Right cardiac atrium (tissue), 5 donors: ENCODE measurements at regions not wholly inside any gene's neighbourhood (a gene's known extent, or its start where the extent isn't known, plus 50 kb on each side); places are given as distances from the start of the nearest gene placed in this dataset.

Experiments
- ATAC-seq, 2 donors: fragments of 200-7000 bp; cut with Tn5 transposase; one replicate each; pipeline versions ENCODE4 v1.8.0 to v1.9.1; 2020; ENCODE audit warnings: moderate library complexity in 2 of 2, mild to moderate bottlenecking in 1 of 2
- DNase-seq, 3 donors: peaks; one replicate each; pipeline ENCODE4 v3.0.0-alpha.2; 2020
- H3K27ac ChIP-seq: one replicate; pipeline ENCODE4 v1.5.1; 2013; ENCODE audit warnings: mild to moderate bottlenecking, low read length, control low read depth, moderate library complexity
- H3K27me3 ChIP-seq: one replicate; pipeline ENCODE4 v1.6.1; 2013; ENCODE audit not compliant: control insufficient read depth, insufficient read depth
- H3K4me1 ChIP-seq: one replicate; pipeline ENCODE4 v1.6.1; 2013; ENCODE audit warnings: low read length; ENCODE audit not compliant: control insufficient read depth, insufficient read depth
- H3K4me3 ChIP-seq: one replicate; pipeline ENCODE4 v1.5.1; 2013; ENCODE audit warnings: low read length, control low read depth
- H3K9me3 ChIP-seq: one replicate; pipeline ENCODE4 v1.6.1; 2013; ENCODE audit warnings: low read length; ENCODE audit not compliant: control insufficient read depth
- WGBS: extraction: QIAGEN DNeasy Blood & Tissue Kit; methylation state at CpG from one replicate; pipeline ENCODE4 v1.1.7; 2013; 5-methylcytosine and 5-hydroxymethylcytosine counted together
- intact Hi-C, 4 donors: fragments of 100-400 bp; cut with DNase I; formaldehyde crosslinking; loops; one replicate each; pipeline versions ENCODE4 v1.11.0 to v1.14.0; 2022 to 2023
- donor health status: healthy with polysubstance abuse.
- donor health status: DM: no; HTN: yes; CAD: no.
- donor health status: DM: no; HTN: no; CAD: no.
- donor health status: DM: no; HTN: yes; CAD: no; lungs with severe emphysema.
- donor health status: DM: yes; HTN: yes; CAD: no.

DNA sequence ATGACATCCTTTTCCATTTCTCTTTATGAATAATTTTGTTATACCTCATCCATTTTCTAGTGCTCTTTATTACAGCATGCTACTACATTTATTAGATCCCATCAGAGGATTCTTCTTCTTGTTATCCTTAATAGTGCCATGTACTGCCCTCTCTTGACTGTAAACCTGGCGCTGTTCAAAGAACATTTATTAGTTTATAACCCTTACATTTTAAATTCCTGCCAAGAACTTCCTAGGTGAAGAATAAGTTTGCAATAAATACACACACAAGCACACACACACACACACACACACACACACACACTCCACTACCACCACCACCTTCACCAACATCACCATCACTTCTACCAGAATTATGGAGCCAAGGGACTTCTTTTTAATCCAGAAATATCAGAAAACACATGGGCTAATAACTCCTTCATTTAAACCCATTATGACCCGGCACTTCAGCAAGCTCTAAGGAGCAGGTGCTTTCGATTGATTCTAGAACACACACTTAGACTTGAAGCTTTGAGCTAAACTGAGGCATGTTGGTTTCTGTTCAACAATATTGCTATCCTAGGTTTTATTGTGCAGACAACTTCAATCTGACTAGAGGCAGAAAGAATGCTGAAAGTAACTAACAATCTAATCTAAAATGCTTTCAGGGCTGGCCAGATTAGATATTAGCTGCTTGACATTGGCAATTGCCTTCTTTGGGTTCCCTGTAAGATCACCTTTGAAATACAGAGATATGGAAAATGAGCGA lies 556.8 kb downstream of the LMO4 start:
- DNase-seq: no peak
- ATAC-seq: no peak
- 90% methylated on average over 4 of the region's 4 CpGs for WGBS
- no peaks in the 10 kb centered on the region for H3K9me3 ChIP-seq
- H3K27ac ChIP-seq: no peak overlapping the region
- H3K4me3 ChIP-seq: no peak overlapping the region
- intact Hi-C loops: no loop called here
- H3K27me3 ChIP-seq: no peaks in the 10 kb centered on the region
- no peaks in the 10 kb centered on the region for H3K4me1 ChIP-seq

DNA sequence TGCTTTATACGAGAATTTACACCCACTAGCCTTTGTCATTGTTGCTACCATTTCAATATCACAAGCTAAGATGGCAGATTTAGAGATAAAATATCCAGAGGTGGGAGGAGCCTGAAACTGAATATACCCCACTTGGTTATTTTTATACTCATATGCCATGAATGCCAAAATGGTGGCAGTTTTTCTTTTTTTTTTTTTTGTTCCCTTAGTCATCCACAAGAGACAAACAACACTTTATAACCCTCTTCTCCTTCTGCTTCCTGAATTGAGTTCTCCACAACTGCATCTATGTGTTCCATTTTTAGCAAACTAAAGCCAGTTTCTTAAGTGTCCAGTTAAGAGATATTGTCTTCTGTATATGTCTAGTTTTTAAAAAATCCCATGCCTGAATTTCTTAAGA lies 558.4 kb downstream of the LMO4 start:
- no peak overlapping the region for H3K4me3 ChIP-seq
- no peaks in the 10 kb centered on the region for H3K27me3 ChIP-seq
- DNase-seq (no peak), ATAC-seq (no peak)
- WGBS: 74% methylated on average over 1 of the region's 1 CpG
- H3K27ac ChIP-seq: no peak overlapping the region
- intact Hi-C loops: no loop called here
- no peaks in the 10 kb centered on the region for H3K9me3 ChIP-seq
- no peaks in the 10 kb centered on the region for H3K4me1 ChIP-seq

DNA sequence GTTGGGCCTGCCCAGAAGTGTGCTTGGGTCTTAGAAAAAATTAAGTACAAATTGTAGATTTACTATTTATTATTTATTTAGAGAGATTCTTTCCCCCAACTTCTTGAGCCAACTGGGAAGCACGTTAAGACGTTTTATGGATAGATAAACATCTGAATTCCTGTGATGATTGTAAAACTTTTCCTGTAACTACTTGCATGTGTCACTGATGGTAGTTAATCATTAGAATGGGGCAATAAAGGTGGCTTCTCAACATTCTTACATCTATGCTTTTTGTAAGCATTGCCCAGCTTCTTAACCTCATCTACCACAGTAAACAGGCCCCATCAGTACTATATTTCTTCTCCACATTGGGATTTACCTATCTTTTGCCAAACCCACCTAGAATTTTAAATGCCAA lies 559.8 kb downstream of the LMO4 start:
- DNase-seq (no peak), ATAC-seq (no peak)
- Histone ChIP-seq H3K4me3 (no peak overlapping the region), H3K27me3 (no peaks in the 10 kb centered on the region), H3K4me1 (no peaks in the 10 kb centered on the region), H3K27ac (no peak overlapping the region), H3K9me3 (no peaks in the 10 kb centered on the region)
- 71% methylated on average over 2 of the region's 2 CpGs for WGBS
- intact Hi-C loops: no loop called here

DNA sequence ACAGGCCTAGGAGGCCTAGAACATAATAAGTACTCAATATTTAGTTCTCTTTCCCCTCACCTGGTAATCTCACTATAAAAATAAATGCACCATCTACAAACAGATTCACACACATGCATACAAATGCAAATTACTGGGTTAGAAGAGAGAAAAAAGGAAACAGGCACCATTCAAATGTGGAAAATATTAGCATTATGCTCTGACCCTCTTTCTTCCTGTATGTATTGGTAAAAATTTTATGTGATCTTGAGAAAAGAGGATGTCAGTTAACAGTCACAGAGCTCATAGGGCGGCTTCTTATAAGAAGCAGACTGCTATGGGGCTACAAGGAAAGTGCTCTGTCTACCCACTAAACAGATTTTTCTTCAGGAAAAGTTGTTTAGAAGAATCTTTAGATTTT lies 565.4 kb downstream of the LMO4 start:
- no peak overlapping the region for H3K27ac ChIP-seq
- H3K4me1 ChIP-seq: no peaks in the 10 kb centered on the region
- no peak overlapping the region for H3K4me3 ChIP-seq
- 98% methylated on average over 1 of the region's 1 CpG for WGBS
- intact Hi-C loops: no loop called here
- H3K9me3 ChIP-seq: no peaks in the 10 kb centered on the region
- no peak for DNase-seq
- no peaks in the 10 kb centered on the region for H3K27me3 ChIP-seq
- no peak for ATAC-seq

DNA sequence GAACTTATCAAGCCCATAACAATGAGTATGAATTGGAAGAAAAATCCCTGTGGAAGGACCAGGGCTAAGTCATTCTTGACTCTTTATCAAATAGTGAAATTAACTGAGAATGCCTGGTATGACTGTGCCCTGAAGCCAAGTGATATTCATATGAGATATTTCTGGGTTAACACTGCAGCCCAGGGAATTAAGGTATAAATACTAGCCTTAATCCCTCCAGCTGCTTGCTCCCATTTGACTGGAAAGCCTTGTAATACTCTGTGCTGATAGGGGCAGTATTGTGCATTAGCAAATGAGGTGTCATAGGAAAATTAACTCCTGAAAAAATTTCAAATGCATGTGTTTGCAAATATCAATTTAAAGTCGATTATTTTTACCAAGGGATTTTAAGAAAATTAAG lies 568.8 kb downstream of the LMO4 start:
- intact Hi-C loops: no loop called here
- DNase-seq (no peak), ATAC-seq (no peak)
- WGBS: 42% methylated on average over 1 of the region's 1 CpG
- H3K27me3 ChIP-seq: no peaks in the 10 kb centered on the region
- H3K4me1 ChIP-seq: no peaks in the 10 kb centered on the region
- no peak overlapping the region for H3K27ac ChIP-seq
- no peaks in the 10 kb centered on the region for H3K9me3 ChIP-seq
- no peak overlapping the region for H3K4me3 ChIP-seq

- ATAC-seq (no peak), DNase-seq (no peak)
- H3K4me1 ChIP-seq: no peaks in the 10 kb centered on the region
- intact Hi-C loops: no loop called here
- 54% methylated on average over 4 of the region's 4 CpGs for WGBS
- no peaks in the 10 kb centered on the region for H3K27me3 ChIP-seq
- no peak overlapping the region for H3K27ac ChIP-seq
- H3K4me3 ChIP-seq: no peak overlapping the region
- no peaks in the 10 kb centered on the region for H3K9me3 ChIP-seq
Measured at GRCh38 chr1:87898431-87898830, 569.8 kb downstream of the LMO4 start.

DNA sequence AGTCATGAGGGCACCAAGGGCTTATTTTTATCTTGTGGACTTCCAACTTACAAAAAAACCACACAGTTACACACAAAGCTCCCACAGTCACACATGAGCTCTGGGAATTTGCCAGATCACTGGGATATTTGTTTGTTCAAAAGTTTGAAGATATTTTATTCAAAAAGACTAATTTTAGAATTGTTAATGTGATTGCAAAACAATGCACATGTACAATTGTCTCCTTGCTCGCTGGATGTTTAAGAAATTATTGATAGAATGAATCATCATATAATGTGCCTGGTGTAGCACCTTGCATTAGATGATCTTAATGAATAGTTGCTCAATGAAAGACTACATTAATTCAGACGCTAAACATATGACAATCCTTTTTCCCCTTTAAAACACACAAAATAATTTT lies 570.3 kb downstream of the LMO4 start:
- no peak for ATAC-seq
- intact Hi-C loops: no loop called here

GRCh38 chr1:87899746-87900145 lies 571.1 kb downstream of the LMO4 start:
- no peak for ATAC-seq
- H3K27ac ChIP-seq: no peak overlapping the region
- no peak for DNase-seq
- 92% methylated on average over 3 of the region's 3 CpGs for WGBS
- H3K9me3 ChIP-seq: no peaks in the 10 kb centered on the region
- H3K4me3 ChIP-seq: no peak overlapping the region
- no peaks in the 10 kb centered on the region for H3K27me3 ChIP-seq
- no peaks in the 10 kb centered on the region for H3K4me1 ChIP-seq
- intact Hi-C loops: no loop called here

More for the DNA sequence above, 570.3 kb downstream of the LMO4 start:
- H3K27me3 ChIP-seq: no peaks in the 10 kb centered on the region
- H3K4me1 ChIP-seq: no peaks in the 10 kb centered on the region
- H3K4me3 ChIP-seq: no peak overlapping the region
- DNase-seq: no peak
- WGBS: 32% methylated on average over 2 of the region's 2 CpGs
- H3K27ac ChIP-seq: no peak overlapping the region
- H3K9me3 ChIP-seq: no peaks in the 10 kb centered on the region

DNA sequence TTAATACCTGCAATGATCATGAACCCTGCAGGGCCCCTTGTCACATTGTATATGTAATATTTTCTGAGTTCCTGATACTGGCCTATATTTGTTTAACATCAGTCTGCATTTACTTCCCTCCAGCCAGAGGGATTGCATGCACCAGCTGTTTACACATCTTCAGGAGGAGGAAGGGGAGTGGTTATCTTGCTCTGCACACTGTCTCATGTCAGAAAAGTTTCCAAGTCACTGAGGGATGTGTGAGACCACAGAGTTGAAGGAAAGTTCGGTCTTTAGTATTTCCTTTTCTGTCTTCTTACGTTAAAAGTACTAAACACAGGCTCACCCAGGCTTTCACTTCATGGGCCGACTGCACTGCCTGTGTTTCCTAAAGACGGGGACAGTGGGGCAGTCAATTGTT lies 574.1 kb downstream of the LMO4 start:
- no peaks in the 10 kb centered on the region for H3K27me3 ChIP-seq
- 23% methylated on average over 4 of the region's 4 CpGs for WGBS
- H3K4me3 ChIP-seq: no peak overlapping the region
- DNase-seq: no peak
- intact Hi-C loops: no loop called here
- H3K27ac ChIP-seq: no peak overlapping the region
- no peaks in the 10 kb centered on the region for H3K9me3 ChIP-seq
- ATAC-seq: peak; percentile 70 to 76
- no peaks in the 10 kb centered on the region for H3K4me1 ChIP-seq

DNA sequence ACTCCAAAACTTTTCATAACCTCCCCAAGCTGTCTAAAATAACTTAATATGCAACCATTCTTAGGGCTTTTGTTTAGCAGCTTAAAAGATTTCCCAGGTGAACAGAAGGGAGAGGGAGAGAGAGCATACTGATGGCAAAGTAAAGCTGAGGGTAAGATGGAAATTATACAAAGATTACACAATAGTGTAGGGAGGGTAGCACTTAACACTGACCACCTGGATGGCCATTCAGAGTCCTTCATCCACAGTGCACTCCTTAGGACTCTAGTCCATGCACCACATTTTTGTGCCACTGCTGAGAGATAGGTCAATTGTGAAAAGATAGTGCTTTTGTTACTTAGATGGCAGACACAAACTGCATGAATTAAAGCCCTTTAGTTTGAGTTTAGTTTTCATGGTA lies 574.6 kb downstream of the LMO4 start:
- no peaks in the 10 kb centered on the region for H3K4me1 ChIP-seq
- H3K27ac ChIP-seq: no peak overlapping the region
- no peak for ATAC-seq
- H3K9me3 ChIP-seq: no peaks in the 10 kb centered on the region
- no peaks in the 10 kb centered on the region for H3K27me3 ChIP-seq
- H3K4me3 ChIP-seq: no peak overlapping the region
- intact Hi-C loops: no loop called here
- no peak for DNase-seq

GRCh38 chr1:87904651-87905050 lies 576.0 kb downstream of the LMO4 start:
- no peaks in the 10 kb centered on the region for H3K27me3 ChIP-seq
- no peaks in the 10 kb centered on the region for H3K4me1 ChIP-seq
- H3K4me3 ChIP-seq: no peak overlapping the region
- DNase-seq (no peak), ATAC-seq (no peak)
- no peaks in the 10 kb centered on the region for H3K9me3 ChIP-seq
- intact Hi-C loops: no loop called here
- no peak overlapping the region for H3K27ac ChIP-seq

DNA sequence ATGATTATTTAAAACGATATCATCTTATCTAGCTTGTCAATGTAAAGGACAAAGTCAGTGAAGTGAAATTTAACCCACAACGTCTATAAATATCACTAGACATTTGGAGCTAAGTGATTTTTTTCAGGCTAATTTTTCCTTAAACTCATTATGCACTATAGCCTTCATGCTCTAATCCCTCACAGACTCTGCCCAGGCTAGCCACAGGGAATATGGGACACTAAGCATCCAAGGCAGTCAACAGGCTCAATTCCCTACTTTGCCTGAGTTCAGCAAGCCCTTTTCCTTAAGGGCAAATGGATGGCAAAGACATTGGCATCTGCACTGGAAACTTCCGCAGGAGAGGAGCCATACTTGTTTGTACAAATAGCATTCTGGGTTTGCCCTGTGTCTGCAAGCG lies 577.0 kb downstream of the LMO4 start:
- WGBS: 62% methylated on average over 4 of the region's 4 CpGs
- Histone ChIP-seq H3K27me3 (no peaks in the 10 kb centered on the region), H3K4me1 (no peaks in the 10 kb centered on the region), H3K9me3 (no peaks in the 10 kb centered on the region), H3K4me3 (no peak overlapping the region), H3K27ac (no peak overlapping the region)
- no peak for DNase-seq
- intact Hi-C loops: no loop called here
- no peak for ATAC-seq
